ENCODE measurements at regions not wholly inside any gene's neighbourhood (a gene's known extent, or its start where the extent isn't known, plus 50 kb on each side); places are given as distances from the start of the nearest gene placed in this dataset.

GRCh38 chr2:215614296-215614695 is 178.4 kb upstream of the FN1 start:
- Histone ChIP-seq H3K79me2 (ENCODE audit: insufficient read depth, low read length) (no peaks in the 10 kb centered on the region), H3K4me1 (ENCODE audit: insufficient read depth, low read length, poor library complexity, severe bottlenecking) (no peaks in the 10 kb centered on the region), H2AFZ (ENCODE audit: low read length) (no peak overlapping the region), H3F3A (ENCODE audit: low read depth) (no peaks in the 10 kb centered on the region), H4K20me1 (ENCODE audit: insufficient read depth, low read length, poor library complexity, severe bottlenecking) (no peaks in the 10 kb centered on the region), H3K27me3 (ENCODE audit: insufficient read depth, low read length, poor library complexity, severe bottlenecking) (no peaks in the 10 kb centered on the region), H3K36me3 (ENCODE audit: insufficient read depth, low read length) (no peaks in the 10 kb centered on the region), H3K9me3 (ENCODE audit: insufficient read depth, low read depth, low read length) (no peaks in the 10 kb centered on the region), H3K4me3 (ENCODE audit: low read length, poor library complexity, severe bottlenecking) (no peak overlapping the region), H3K9me2 (replicated peaks; ENCODE audit: low read depth, low read length) (no peaks in the 10 kb centered on the region), H3K9ac (ENCODE audit: low read depth, low read length, poor library complexity, severe bottlenecking) (no peak overlapping the region), H3K4me2 (ENCODE audit: low read depth, low read length, poor library complexity, severe bottlenecking) (no peak overlapping the region)
- TF ChIP-seq CTCF (conservative IDR thresholded peaks at IDR 0.05; ENCODE audit: low read length) (no peak), EZH2phosphoT487 (IDR thresholded peaks at IDR 0.05; ENCODE audit: borderline replicate concordance) (no peak)

GRCh38 chr2:215613888-215614287 is 178.0 kb upstream of the FN1 start:
- Histone ChIP-seq H3K36me3 (ENCODE audit: insufficient read depth, low read length) (no peaks in the 10 kb centered on the region), H3F3A (ENCODE audit: low read depth) (no peaks in the 10 kb centered on the region), H3K9ac (ENCODE audit: low read depth, low read length, poor library complexity, severe bottlenecking) (no peak overlapping the region), H2AFZ (ENCODE audit: low read length) (no peak overlapping the region), H3K4me3 (ENCODE audit: low read length, poor library complexity, severe bottlenecking) (no peak overlapping the region), H3K4me1 (ENCODE audit: insufficient read depth, low read length, poor library complexity, severe bottlenecking) (no peaks in the 10 kb centered on the region), H3K27me3 (ENCODE audit: insufficient read depth, low read length, poor library complexity, severe bottlenecking) (no peaks in the 10 kb centered on the region), H3K9me2 (replicated peaks; ENCODE audit: low read depth, low read length) (no peaks in the 10 kb centered on the region), H3K4me2 (ENCODE audit: low read depth, low read length, poor library complexity, severe bottlenecking) (no peak overlapping the region), H3K79me2 (ENCODE audit: insufficient read depth, low read length) (no peaks in the 10 kb centered on the region), H4K20me1 (ENCODE audit: insufficient read depth, low read length, poor library complexity, severe bottlenecking) (no peaks in the 10 kb centered on the region), H3K9me3 (ENCODE audit: insufficient read depth, low read depth, low read length) (no peaks in the 10 kb centered on the region)
- no peak for TF ChIP-seq CTCF (conservative IDR thresholded peaks at IDR 0.05; ENCODE audit: low read length)
- no peak for TF ChIP-seq EZH2phosphoT487 (IDR thresholded peaks at IDR 0.05; ENCODE audit: borderline replicate concordance)

- Histone ChIP-seq H3K4me2 (ENCODE audit: low read depth, low read length, poor library complexity, severe bottlenecking) (no peak overlapping the region), H4K20me1 (ENCODE audit: insufficient read depth, low read length, poor library complexity, severe bottlenecking) (no peaks in the 10 kb centered on the region), H3K36me3 (ENCODE audit: insufficient read depth, low read length) (no peaks in the 10 kb centered on the region), H3K9me2 (replicated peaks; ENCODE audit: low read depth, low read length) (no peaks in the 10 kb centered on the region), H3K79me2 (ENCODE audit: insufficient read depth, low read length) (no peaks in the 10 kb centered on the region), H3K4me3 (ENCODE audit: low read length, poor library complexity, severe bottlenecking) (no peak overlapping the region), H2AFZ (ENCODE audit: low read length) (no peak overlapping the region), H3K27me3 (ENCODE audit: insufficient read depth, low read length, poor library complexity, severe bottlenecking) (no peaks in the 10 kb centered on the region), H3F3A (ENCODE audit: low read depth) (no peaks in the 10 kb centered on the region), H3K4me1 (ENCODE audit: insufficient read depth, low read length, poor library complexity, severe bottlenecking) (no peaks in the 10 kb centered on the region), H3K9me3 (ENCODE audit: insufficient read depth, low read depth, low read length) (no peaks in the 10 kb centered on the region), H3K9ac (ENCODE audit: low read depth, low read length, poor library complexity, severe bottlenecking) (no peak overlapping the region)
- TF ChIP-seq EZH2phosphoT487 (IDR thresholded peaks at IDR 0.05; ENCODE audit: borderline replicate concordance) (no peak), CTCF (conservative IDR thresholded peaks at IDR 0.05; ENCODE audit: low read length) (no peak)
Measured at GRCh38 chr2:215613280-215613679, 177.4 kb upstream of the FN1 start.
